SK-N-SH treated with all-trans-retinoic acid at 6 μM for 48 hours (cell line): ENCODE measurements at regions not wholly inside any gene's neighbourhood (a gene's known extent, or its start where the extent isn't known, plus 50 kb on each side); places are given as distances from the start of the nearest gene placed in this dataset.
A peak's percentile ranks its signal among the peaks of the same experiment; 100 is the strongest.

Source experiments
- ATAC-seq: fragments of 200-7000 bp; cut with Tn5 transposase; 3 replicates; pipeline ENCODE4 v1.9.1; 2020; ENCODE audit warnings: mild to moderate bottlenecking, moderate library complexity
- ARNTL ChIP-seq: fragments of 450-650 bp; formaldehyde crosslinking; IDR thresholded peaks from 2 replicates; pipeline ENCODE4 v1.5.0; 2020; ENCODE audit warnings: low read depth, mild to moderate bottlenecking, moderate library complexity, borderline replicate concordance
- BACH2 ChIP-seq: fragments of 250-450 bp; sonication (Bioruptor Pico); IDR thresholded peaks from 2 replicates; pipeline ENCODE4 v1.9.0; 2021; ENCODE audit warnings: mild to moderate bottlenecking, borderline replicate concordance
- CSDC2 ChIP-seq: fragments of 250-450 bp; sonication (Bioruptor Pico); IDR thresholded peaks from 2 replicates; pipeline ENCODE4 v1.5.0; 2020; ENCODE audit warnings: mild to moderate bottlenecking, moderate library complexity
- ESRRG ChIP-seq: fragments of 250-450 bp; sonication (Bioruptor Pico); IDR thresholded peaks from 2 replicates; pipeline ENCODE4 v1.6.1; 2021; ENCODE audit warnings: mild to moderate bottlenecking
- GLIS3 ChIP-seq: fragments of 250-450 bp; sonication (Bioruptor Pico); IDR thresholded peaks from 2 replicates; pipeline ENCODE4 v1.5.0; 2020; ENCODE audit warnings: mild to moderate bottlenecking, moderate library complexity
- ISL1 ChIP-seq: fragments of 250-450 bp; sonication (Bioruptor Pico); IDR thresholded peaks from 2 replicates; pipeline ENCODE4 v2.1.2; 2022; ENCODE audit warnings: mild to moderate bottlenecking, moderate library complexity
- OSR1 ChIP-seq: fragments of 250-450 bp; sonication (Bioruptor Pico); IDR thresholded peaks from 2 replicates; pipeline ENCODE4 v1.8.0; 2022; ENCODE audit warnings: moderate library complexity, mild to moderate bottlenecking, inconsistent platforms
- PPARA ChIP-seq: fragments of 250-450 bp; sonication (Bioruptor Pico); IDR thresholded peaks from 2 replicates; pipeline ENCODE4 v1.5.0; 2020; ENCODE audit warnings: mild to moderate bottlenecking, borderline replicate concordance
- RARB ChIP-seq: fragments of 250-450 bp; sonication (Bioruptor Pico); IDR thresholded peaks from 2 replicates; pipeline ENCODE4 v1.8.0; 2021; ENCODE audit warnings: mild to moderate bottlenecking, moderate library complexity
- SNAI2 ChIP-seq: fragments of 250-450 bp; sonication (Bioruptor Pico); IDR thresholded peaks from 2 replicates; pipeline ENCODE4 v1.5.0; 2020; ENCODE audit warnings: mild to moderate bottlenecking, moderate library complexity
- TCF4 ChIP-seq: fragments of 250-450 bp; sonication (Bioruptor Pico); IDR thresholded peaks from 2 replicates; pipeline ENCODE4 v1.8.0; 2021; ENCODE audit warnings: mild to moderate bottlenecking, moderate library complexity, borderline replicate concordance
- TOX ChIP-seq: fragments of 250-450 bp; sonication (Bioruptor Pico); IDR thresholded peaks from 2 replicates; pipeline ENCODE4 v1.8.0; 2021; ENCODE audit warnings: mild to moderate bottlenecking, moderate library complexity, borderline replicate concordance
- ZC3H10 ChIP-seq: fragments of 250-450 bp; sonication (Bioruptor Pico); IDR thresholded peaks from 2 replicates; pipeline ENCODE4 v1.5.1; 2021; ENCODE audit warnings: mild to moderate bottlenecking, moderate library complexity
- ZFP3 ChIP-seq: fragments of 250-450 bp; sonication (Bioruptor Pico); IDR thresholded peaks from 2 replicates; pipeline ENCODE4 v1.5.0; 2020; ENCODE audit warnings: mild to moderate bottlenecking, moderate library complexity
- ZFP30 ChIP-seq: fragments of 450-650 bp; formaldehyde crosslinking; IDR thresholded peaks from 2 replicates; pipeline ENCODE4 v1.5.0; 2022; ENCODE audit warnings: mild to moderate bottlenecking, moderate library complexity
- ZNF565 ChIP-seq: fragments of 450-650 bp; formaldehyde crosslinking; conservative IDR thresholded peaks from 2 replicates; pipeline ENCODE4 v1.5.0; 2020; ENCODE audit warnings: low read depth, mild to moderate bottlenecking, moderate library complexity
- ZNF70 ChIP-seq: fragments of 450-650 bp; formaldehyde crosslinking; IDR thresholded peaks from 2 replicates; pipeline ENCODE4 v1.5.0; 2020; ENCODE audit warnings: mild to moderate bottlenecking, moderate library complexity
- ZNF8 ChIP-seq: fragments of 450-650 bp; formaldehyde crosslinking; IDR thresholded peaks from 2 replicates; pipeline ENCODE4 v1.5.0; 2020; ENCODE audit warnings: mild to moderate bottlenecking, moderate library complexity
- TF ChIP-seq, protein P1 (sequence below): fragments of 250-450 bp; sonication (Bioruptor Pico); IDR thresholded peaks from 2 replicates; pipeline ENCODE4 v1.5.1; 2020; ENCODE audit warnings: low read depth, mild to moderate bottlenecking, moderate library complexity
- TF ChIP-seq, protein P2 (sequence below): fragments of 250-450 bp; sonication (Bioruptor Pico); IDR thresholded peaks from 2 replicates; pipeline ENCODE4 v1.8.0; 2020; ENCODE audit warnings: mild to moderate bottlenecking, moderate library complexity, borderline replicate concordance
- TF ChIP-seq, protein P3 (sequence below): fragments of 250-450 bp; sonication (Bioruptor Pico); IDR thresholded peaks from 2 replicates; pipeline ENCODE4 v1.8.0; 2021; ENCODE audit warnings: low read depth, mild to moderate bottlenecking, moderate library complexity, borderline replicate concordance
- TF ChIP-seq, protein P4 (sequence below): fragments of 250-450 bp; sonication (Bioruptor Pico); IDR thresholded peaks from 2 replicates; pipeline ENCODE4 v1.5.1; 2021; ENCODE audit warnings: mild to moderate bottlenecking, moderate library complexity
- TF ChIP-seq, protein P5 (sequence below): fragments of 250-450 bp; sonication (Bioruptor Pico); IDR thresholded peaks from 2 replicates; pipeline ENCODE4 v1.5.0; 2020; ENCODE audit warnings: mild to moderate bottlenecking, moderate library complexity

DNA sequence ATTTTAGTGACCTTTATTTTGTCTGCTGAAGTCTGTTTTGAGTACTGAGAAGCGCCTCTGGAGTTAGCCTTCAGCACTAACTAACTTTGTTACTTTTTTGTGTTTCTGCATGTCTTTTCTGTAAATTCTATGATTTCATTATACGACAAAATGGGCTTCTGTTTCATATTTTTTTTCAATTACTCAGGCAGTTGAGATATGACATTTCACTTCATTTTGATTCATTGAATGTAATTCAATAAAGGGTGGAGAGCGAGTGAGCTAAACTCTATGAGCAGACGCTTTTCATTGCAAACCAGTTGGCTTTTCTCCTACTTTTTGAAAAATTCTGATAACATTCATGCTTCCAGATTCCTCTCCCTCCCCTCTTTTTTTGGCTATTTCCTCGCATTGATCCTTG lies 84.4 kb upstream of the KCNH8 start:
- ATAC-seq = peak; percentile 41; the same call in 1 of the 3 replicates
- TF ChIP-seq PPARA (CRISPR knock-in tag) (no peak), GLIS3 (CRISPR knock-in tag) (peak; percentile 88; the same call in 1 of the 2 replicates), ESRRG (peak; percentile 90; the same call in 1 of the 2 replicates), ARNTL (CRISPR knock-in tag) (0 out of 2 replicates have a peak, but pooled peaks have one; percentile 13), ZC3H10 (no peak), ZNF8 (CRISPR knock-in tag) (no peak), ISL1 (peak; percentile 96), BACH2 (CRISPR knock-in tag) (no peak), ZFP30 (CRISPR knock-in tag) (no peak), ZFP3 (CRISPR knock-in tag) (peak; percentile 70), ZNF70 (0 out of 2 replicates have a peak, but pooled peaks have one; percentile 42), TCF4 (CRISPR knock-in tag) (peak; percentile 96), ZNF565 (CRISPR knock-in tag) (no peak), SNAI2 (CRISPR knock-in tag) (peak; percentile 88; the same call in 1 of the 2 replicates), OSR1 (CRISPR knock-in tag) (no peak), CSDC2 (CRISPR knock-in tag) (peak; percentile 75; the same call in 1 of the 2 replicates), RARB (CRISPR knock-in tag) (no peak), TOX (CRISPR knock-in tag) (no peak)
- TF ChIP-seq, protein P1, sequence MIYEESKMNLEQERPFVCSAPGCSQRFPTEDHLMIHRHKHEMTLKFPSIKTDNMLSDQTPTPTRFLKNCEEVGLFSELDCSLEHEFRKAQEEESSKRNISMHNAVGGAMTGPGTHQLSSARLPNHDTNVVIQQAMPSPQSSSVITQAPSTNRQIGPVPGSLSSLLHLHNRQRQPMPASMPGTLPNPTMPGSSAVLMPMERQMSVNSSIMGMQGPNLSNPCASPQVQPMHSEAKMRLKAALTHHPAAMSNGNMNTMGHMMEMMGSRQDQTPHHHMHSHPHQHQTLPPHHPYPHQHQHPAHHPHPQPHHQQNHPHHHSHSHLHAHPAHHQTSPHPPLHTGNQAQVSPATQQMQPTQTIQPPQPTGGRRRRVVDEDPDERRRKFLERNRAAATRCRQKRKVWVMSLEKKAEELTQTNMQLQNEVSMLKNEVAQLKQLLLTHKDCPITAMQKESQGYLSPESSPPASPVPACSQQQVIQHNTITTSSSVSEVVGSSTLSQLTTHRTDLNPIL (CRISPR knock-in tag) = peak; percentile 84
- TF ChIP-seq, protein P2, sequence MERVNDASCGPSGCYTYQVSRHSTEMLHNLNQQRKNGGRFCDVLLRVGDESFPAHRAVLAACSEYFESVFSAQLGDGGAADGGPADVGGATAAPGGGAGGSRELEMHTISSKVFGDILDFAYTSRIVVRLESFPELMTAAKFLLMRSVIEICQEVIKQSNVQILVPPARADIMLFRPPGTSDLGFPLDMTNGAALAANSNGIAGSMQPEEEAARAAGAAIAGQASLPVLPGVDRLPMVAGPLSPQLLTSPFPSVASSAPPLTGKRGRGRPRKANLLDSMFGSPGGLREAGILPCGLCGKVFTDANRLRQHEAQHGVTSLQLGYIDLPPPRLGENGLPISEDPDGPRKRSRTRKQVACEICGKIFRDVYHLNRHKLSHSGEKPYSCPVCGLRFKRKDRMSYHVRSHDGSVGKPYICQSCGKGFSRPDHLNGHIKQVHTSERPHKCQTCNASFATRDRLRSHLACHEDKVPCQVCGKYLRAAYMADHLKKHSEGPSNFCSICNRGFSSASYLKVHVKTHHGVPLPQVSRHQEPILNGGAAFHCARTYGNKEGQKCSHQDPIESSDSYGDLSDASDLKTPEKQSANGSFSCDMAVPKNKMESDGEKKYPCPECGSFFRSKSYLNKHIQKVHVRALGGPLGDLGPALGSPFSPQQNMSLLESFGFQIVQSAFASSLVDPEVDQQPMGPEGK (CRISPR knock-in tag) = peak; percentile 50; the same call in 1 of the 2 replicates
- TF ChIP-seq, protein P3, sequence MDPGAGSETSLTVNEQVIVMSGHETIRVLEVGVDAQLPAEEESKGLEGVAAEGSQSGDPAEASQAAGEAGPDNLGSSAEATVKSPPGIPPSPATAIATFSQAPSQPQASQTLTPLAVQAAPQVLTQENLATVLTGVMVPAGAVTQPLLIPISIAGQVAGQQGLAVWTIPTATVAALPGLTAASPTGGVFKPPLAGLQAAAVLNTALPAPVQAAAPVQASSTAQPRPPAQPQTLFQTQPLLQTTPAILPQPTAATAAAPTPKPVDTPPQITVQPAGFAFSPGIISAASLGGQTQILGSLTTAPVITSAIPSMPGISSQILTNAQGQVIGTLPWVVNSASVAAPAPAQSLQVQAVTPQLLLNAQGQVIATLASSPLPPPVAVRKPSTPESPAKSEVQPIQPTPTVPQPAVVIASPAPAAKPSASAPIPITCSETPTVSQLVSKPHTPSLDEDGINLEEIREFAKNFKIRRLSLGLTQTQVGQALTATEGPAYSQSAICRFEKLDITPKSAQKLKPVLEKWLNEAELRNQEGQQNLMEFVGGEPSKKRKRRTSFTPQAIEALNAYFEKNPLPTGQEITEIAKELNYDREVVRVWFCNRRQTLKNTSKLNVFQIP = no peak; the same call in 1 of the 2 replicates
- TF ChIP-seq, protein P4, sequence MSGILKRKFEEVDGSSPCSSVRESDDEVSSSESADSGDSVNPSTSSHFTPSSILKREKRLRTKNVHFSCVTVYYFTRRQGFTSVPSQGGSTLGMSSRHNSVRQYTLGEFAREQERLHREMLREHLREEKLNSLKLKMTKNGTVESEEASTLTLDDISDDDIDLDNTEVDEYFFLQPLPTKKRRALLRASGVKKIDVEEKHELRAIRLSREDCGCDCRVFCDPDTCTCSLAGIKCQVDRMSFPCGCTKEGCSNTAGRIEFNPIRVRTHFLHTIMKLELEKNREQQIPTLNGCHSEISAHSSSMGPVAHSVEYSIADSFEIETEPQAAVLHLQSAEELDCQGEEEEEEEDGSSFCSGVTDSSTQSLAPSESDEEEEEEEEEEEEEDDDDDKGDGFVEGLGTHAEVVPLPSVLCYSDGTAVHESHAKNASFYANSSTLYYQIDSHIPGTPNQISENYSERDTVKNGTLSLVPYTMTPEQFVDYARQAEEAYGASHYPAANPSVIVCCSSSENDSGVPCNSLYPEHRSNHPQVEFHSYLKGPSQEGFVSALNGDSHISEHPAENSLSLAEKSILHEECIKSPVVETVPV (CRISPR knock-in tag) = peak; percentile 74
- TF ChIP-seq, protein P5, sequence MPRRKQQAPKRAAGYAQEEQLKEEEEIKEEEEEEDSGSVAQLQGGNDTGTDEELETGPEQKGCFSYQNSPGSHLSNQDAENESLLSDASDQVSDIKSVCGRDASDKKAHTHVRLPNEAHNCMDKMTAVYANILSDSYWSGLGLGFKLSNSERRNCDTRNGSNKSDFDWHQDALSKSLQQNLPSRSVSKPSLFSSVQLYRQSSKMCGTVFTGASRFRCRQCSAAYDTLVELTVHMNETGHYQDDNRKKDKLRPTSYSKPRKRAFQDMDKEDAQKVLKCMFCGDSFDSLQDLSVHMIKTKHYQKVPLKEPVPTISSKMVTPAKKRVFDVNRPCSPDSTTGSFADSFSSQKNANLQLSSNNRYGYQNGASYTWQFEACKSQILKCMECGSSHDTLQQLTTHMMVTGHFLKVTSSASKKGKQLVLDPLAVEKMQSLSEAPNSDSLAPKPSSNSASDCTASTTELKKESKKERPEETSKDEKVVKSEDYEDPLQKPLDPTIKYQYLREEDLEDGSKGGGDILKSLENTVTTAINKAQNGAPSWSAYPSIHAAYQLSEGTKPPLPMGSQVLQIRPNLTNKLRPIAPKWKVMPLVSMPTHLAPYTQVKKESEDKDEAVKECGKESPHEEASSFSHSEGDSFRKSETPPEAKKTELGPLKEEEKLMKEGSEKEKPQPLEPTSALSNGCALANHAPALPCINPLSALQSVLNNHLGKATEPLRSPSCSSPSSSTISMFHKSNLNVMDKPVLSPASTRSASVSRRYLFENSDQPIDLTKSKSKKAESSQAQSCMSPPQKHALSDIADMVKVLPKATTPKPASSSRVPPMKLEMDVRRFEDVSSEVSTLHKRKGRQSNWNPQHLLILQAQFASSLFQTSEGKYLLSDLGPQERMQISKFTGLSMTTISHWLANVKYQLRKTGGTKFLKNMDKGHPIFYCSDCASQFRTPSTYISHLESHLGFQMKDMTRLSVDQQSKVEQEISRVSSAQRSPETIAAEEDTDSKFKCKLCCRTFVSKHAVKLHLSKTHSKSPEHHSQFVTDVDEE (CRISPR knock-in tag) = peak; percentile 99
- TF ChIP-seq, all 23 proteins: peak for 13

DNA sequence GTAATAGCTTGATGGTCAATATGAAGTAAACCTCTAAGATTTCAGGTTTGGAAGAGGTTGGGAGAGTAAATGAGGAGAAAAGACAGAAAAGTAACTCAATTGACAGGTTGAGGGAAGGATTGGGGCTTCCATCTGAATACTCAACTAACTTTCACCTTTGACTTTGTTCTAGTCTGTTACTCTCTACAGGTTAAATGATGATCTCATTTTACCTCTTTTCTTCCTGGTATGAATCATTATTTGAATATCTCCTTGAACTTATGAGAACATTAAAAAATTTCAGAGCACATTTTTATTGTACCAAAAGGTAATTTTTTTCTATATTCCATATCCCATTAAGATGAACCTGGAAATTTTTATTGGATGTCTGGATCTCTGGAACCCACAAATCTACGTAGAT lies 87.9 kb upstream of the KCNH8 start:
- ATAC-seq = no peak
- TF ChIP-seq ZNF8 (CRISPR knock-in tag) (no peak), RARB (CRISPR knock-in tag) (no peak), ZFP3 (CRISPR knock-in tag) (no peak), ARNTL (CRISPR knock-in tag) (no peak), TCF4 (CRISPR knock-in tag) (no peak), PPARA (CRISPR knock-in tag) (no peak), SNAI2 (CRISPR knock-in tag) (no peak), ZNF565 (CRISPR knock-in tag) (no peak), GLIS3 (CRISPR knock-in tag) (no peak), ISL1 (no peak), ESRRG (no peak), OSR1 (CRISPR knock-in tag) (no peak), BACH2 (CRISPR knock-in tag) (no peak)
- TF ChIP-seq, protein P5 (CRISPR knock-in tag) = no peak
- TF ChIP-seq, protein P2 (CRISPR knock-in tag) = no peak
